SK-MEL-5 (cell line): ENCODE measurements at regions not wholly inside any gene's neighbourhood (a gene's known extent, or its start where the extent isn't known, plus 50 kb on each side); places are given as distances from the start of the nearest gene placed in this dataset.

Source experiments
- DNase-seq: peaks from one replicate; pipeline ENCODE4 v3.0.0-alpha.2; 2016; ENCODE audit warnings: low read depth, low spot score
- in situ Hi-C: cut with HindIII; loops from 2 replicates; pipeline ENCODE4 v1.10.0; 2016; ENCODE audit warnings: low sequenced_read_pairs, high pct_unique_total_duplicates, low pct_unique_long_range_greater_than_20kb

DNA sequence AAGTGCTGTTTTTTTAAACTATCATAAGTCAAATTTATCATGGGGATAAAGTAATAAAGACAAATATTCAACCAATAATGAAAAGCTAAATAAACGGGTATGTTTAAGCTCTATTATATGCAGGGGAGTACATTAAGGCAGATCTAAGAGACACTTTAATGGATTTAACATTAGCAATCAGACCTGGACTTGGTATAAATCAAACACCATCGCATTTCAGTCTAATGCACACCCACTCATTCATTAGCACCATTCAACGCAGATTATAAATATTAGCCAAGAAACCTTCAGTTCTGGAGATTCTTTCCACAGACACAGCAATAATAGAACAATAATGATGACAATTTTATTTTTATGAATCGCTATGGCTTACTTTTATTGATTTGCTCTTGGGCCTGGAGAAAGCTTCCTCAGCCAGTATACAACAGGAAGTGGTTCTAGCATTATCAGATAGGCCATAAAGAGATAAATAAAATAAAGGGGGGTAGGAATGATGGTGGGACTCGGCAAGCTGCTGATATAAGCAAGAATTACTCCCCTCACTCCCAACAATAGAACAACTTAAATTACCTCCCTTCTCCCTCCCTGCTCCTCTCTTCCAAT, 172.2 kb downstream of the PSAT1 start:
- in situ Hi-C loops: no loop called here
- DNase-seq: no peak

DNA sequence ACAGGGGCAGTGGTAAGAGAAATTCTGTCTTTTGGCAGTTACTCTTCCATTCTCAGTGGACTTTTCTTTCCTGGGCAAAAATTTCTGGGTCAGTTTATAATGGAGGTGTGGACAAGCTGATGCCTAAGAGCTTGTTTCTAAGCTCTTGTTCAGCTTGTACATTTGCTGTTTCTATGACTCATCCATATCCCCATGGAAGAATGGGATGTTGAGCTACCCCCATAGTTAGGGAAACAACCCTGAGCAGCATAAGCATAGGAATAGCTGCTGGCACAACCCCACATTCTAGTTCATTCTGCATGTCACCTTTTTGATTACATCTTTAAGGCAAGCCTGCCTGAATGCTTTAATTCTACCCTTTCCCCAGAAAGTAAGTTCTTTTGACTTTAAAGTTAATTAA, 173.3 kb downstream of the PSAT1 start:
- in situ Hi-C loops: no loop called here
- DNase-seq: no peak

DNA sequence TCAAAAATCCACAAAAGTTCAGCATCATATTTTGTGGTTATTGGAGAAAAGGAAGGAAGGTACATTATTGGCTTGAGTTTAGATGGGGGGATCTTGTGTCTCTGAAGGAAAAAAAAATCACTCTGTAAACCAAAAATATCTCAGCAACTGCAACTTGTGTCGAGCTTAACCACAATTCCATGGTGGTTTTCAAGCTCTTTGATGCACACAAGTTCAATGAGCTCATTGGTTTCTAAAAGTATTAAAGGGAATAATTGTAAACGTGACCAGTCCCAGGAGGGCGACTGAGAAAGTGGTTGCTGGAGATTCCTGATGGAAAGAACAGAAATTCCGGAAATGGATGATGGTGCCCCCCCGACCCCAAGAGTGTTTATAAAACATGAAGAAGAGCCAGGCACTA, 173.8 kb downstream of the PSAT1 start:
- in situ Hi-C loops: no loop called here
- DNase-seq: no peak

DNA sequence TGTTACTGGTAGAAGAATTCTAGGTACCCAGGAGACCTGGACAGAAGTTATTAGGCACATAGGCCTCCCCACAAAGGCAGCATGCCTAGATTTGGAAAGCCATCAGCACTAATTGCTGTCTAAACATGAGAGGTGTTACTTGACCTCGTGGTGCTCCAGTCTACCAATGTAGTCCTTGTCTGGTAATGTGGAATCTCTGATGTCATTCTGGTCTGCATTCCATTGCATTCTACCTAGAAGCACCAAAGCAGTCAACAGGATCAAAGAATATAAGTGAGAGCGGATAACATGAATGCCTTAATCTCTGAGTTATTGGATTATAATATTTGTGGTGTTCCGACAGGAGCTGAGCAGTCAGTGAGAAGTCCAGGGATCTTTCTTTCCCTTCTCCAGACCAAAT, 175.2 kb downstream of the PSAT1 start:
- in situ Hi-C loops: no loop called here
- no peak for DNase-seq

DNA sequence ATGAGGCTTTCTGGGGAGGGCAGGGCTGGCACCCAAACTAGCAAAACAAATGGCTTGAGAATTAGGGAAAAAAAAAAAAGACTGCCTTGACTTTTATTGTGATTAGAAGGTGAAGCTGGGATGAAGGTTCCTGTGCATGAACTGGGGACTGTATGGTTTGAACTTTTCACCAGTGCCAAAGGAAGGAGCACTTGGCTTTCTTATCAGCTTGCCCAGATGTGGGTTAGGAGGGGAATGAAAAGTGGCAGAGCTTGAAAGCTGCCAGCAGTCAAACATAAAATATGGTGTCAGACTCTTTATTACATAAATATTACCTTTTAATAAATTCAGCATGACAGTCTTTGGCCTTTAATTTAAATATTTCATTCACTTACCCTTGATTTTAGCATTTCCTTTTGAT, 182.5 kb downstream of the PSAT1 start:
- DNase-seq: no peak

DNA sequence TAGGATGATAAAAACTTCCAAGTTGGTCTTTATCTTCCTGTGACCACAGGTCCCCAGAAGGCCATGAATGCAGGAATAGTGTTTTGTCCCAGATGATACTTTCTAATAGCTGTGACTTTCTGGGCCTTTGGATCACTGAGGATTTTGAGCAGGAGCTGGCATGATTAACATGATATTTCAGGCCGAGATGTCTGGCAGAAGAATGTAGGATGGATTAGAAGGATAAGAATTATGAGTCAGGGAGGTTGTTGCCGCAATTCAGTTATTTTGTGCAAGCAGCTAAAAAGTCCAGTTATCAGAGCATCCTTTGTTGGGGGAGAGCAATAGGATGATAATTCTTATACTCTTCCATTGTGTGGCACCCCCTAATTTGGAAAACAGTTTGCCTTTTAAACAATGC, 189.7 kb downstream of the PSAT1 start:
- in situ Hi-C loops: no loop called here
- no peak for DNase-seq

More for the DNA sequence above, 182.5 kb downstream of the PSAT1 start:
- in situ Hi-C loops: no loop called here

DNA sequence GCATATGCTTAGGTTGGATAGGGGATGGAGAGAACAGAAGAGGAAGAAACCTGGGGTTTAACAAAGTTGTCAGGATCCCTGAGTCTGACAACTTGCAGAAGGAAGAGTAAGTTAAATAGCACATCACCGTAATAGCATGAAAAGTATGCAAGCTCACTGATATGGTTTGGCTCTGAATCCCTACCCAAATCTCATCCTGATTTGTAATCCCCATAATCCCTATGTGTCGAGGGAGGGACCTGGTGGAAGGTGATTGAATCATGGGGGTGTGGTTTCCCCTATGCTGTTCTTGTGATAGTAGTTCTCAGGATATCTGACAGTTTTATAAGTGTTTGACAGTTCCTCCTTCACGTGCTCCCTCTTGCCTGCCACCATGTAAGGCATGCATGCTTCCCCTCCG, 193.3 kb downstream of the PSAT1 start:
- in situ Hi-C loops: no loop called here
- no peak for DNase-seq

DNA sequence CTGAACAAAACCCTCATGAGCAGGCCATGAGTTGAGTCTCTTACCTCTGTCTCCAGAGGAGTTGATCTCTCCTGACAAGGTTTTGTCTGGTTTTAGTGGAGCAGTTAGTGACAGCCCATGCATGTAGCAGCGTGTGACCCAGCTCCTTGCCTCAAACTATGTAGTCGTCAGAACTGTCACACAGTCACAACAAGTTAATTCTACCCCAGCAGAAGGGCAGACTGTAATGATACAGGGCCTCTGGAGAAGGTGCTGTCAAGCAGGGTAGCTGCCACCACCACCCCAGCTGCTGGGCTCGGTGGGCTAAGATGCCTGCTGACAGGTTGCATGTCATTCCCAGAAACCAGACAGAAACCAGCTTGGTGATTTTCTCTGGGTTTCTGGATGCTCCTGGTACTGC, 194.5 kb downstream of the PSAT1 start:
- in situ Hi-C loops: no loop called here
- DNase-seq: no peak

DNA sequence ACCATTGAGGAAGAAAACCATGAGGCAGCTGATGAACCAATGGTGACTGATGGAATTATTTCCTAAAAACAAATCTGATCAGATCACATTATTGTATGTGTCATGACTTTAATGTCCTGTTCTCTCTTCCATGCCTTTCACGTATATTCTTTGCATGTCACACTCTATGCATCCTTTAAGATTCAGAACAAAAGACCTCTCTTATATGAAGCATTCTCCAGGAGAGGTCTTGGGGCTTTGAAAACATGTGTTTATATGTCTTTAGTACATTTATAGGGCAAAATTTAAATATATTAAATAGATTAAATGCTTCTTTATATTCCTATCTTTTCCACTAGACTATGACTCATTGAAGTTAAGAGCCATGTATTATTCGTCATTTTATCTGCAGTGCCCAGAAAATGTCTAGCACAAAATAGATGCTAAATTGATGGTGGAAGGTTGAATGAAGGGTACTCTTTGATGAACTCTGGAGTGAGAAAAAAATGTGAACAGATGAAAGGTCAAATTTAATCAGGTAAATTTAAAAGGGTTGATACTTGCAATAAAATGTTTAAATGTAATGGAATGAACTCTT, 196.3 kb downstream of the PSAT1 start:
- peak; percentile 3 for DNase-seq
- in situ Hi-C loops: no loop called here

DNA sequence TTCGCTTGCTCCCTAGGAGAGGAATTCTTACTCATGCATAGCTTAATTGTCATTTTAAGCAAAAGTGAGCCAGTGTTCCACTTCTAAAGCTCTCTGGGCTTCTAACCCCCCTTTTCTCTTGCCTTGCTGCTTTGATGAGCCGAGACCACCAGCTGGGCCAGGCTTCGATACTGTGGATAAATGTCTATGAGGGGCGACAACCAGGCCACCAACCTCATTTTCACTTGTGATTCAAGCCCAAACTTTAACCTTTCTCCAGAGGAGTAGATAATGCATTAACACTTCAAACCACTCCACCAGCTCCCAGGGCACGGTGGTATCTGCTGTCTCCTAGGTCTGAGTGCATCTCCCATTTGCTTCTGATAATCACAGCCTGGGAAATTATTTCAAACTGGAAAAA, 205.6 kb downstream of the PSAT1 start:
- no peak for DNase-seq
- in situ Hi-C loops: no loop called here

DNA sequence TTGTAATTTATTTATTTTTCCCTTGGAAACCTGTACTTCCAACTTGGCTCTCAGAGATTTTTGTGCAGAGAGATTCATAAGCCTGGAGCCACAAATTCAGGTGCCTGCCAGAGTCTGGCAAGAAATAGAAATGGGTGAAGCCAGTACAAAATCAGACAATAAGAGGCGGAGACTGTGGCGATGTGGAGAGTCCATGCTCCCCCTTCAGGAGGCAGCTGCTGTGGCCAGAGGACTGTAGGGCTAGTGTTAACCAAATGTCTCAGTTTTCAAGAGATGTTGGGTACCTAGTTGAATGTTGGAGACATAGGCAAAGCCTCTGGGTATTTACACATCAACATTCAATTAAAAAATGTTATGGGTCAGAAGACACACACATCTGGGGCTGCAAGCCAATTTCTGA, 208.6 kb downstream of the PSAT1 start:
- DNase-seq: peak; percentile 8
- in situ Hi-C loops: no loop called here

DNA sequence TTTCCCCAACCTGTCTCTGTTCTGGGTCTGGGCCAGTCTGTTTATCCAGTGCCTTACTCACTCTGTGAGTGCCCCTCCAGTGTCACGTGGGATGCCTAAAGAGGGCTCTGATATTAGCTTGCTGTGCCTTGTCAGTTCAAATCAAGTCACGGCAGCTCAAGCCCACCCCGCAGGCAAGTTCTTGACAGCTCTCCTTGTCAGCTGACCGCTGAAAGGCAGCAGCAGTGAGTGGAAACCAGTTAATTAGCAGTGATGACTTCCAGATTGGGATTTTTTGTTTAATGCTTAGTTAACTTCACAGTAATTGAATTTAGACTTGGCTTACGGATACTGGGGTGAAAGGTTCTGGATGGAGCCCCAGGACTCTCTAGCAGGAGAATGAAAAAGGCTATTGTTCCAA, 210.1 kb downstream of the PSAT1 start:
- DNase-seq: no peak
- in situ Hi-C loops: no loop called here

DNA sequence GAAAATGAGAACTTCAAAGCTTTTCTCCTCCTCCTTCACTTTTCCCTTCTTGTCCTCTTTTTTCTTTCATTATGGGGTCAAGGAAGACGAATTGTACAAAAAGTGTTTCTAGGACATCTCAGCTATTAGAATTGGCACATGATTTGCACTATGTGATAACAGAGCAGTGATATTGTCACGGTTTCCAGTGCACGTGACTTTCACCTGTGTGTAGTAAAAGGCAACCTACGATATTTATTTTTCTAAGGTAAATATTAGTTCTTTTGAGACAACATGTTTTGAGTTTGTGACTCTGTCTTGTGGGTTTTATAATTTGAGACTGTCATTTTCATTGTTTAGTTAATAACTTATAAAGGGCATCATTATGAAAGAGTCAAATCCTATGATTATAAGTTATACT, 213.1 kb downstream of the PSAT1 start:
- DNase-seq: no peak
- in situ Hi-C loops: no loop called here

DNA sequence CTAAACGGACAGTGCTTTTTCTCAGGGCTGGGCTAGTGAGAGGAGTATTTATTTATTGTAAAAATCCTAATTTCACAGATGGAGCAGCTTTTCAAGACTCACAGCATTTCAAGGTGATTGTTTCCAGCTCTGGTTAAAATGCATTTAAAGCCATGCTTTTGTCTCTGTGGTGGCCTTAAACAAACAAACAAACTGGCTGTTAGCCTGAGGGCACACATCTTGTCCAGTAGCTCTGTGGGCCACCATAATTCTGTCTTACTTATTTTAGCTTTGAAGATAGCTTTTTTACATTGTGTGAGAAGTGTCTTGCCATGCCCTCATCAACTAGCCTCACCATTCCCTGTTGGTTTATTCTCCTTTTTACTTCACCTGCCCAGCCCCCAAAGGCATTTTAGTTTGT, 218.2 kb downstream of the PSAT1 start:
- no peak for DNase-seq
- in situ Hi-C loops: no loop called here

DNA sequence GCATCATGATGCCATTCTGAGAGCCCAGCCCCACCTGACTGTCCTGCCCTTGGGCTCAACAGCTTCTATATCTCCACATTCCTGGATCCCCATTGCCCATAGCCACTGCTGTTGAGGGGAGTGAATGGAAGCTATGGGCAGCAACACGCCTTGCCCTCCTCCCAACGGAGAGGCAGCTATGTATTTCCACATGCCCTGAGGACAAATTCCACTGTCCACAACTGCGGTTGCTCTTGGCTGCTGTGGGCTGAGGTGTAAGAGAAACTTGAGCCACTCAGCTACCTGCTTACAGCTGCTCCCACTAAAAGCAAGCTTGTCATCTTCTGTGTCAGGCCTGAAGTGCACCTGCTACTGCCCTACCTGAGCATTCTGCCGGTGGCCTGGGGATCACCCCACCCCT, 222.9 kb downstream of the PSAT1 start:
- no peak for DNase-seq
- in situ Hi-C loops: no loop called here

DNA sequence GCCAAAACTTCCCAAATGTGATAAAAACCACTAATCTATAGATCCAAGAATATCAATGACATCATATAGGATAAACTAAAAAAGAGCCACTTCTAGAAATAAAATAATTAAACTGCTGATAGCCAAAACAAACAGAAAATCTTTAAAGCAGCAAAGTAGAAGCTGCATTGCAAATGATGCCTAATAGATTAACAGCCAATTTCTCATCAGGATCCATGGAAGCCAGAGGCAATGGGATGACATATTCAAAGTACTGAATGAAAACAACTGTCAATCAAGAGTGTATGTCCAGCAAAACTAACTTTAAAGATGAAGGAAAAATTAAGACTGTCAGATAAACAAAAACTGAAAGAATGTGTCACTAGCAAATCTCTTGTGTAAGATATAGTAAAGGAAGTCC, 224.8 kb downstream of the PSAT1 start:
- no peak for DNase-seq
- in situ Hi-C loops: no loop called here

DNA sequence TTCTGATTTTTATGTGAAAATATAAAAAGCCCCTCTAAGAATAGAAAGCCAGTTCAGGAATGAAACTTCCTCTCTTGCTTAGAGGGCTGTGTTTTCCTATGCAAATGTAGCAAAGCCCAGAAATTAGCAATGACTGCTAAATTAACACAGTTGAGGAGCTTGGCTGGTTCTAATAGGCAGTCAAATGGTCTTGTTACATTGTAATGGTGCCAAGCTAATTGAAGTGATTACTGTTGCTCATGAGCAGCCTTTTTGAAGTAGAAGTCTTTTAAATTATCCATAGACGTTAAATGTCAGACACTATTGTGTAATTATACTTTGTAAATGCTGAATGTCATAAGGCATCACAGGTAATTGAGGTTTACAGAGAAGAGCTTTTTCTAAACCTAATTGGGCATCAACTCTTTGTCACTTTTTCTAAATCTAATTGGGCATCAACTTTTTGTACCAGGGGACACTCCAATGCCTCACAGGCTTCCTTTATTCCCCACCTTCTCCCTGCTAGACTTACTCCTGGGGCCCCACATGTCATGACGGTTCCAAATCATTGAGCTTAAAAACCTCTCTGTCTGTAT, 229.1 kb downstream of the PSAT1 start:
- in situ Hi-C loops: no loop called here

DNA sequence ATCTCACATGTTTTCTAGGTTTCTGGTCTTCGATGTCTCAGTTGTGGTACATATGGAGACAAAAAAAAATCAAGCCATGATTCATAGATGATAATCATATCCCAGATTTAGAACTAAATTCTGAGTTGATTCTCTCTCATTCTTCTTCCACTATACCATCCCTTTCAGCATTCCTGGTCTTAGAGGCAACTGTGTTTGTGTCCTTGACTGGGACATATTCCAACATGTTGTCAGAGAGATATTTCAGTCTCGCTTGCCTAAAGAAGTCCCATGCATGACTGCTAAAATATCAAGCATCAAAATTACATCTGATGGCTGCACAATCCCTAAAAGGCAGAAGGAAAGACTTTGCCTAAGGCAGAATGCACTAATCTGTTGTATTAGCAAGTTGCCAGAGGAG, 236.6 kb downstream of the PSAT1 start:
- no peak for DNase-seq
- in situ Hi-C loops: no loop called here

More for the DNA sequence above, 229.1 kb downstream of the PSAT1 start:
- DNase-seq: no peak

DNA sequence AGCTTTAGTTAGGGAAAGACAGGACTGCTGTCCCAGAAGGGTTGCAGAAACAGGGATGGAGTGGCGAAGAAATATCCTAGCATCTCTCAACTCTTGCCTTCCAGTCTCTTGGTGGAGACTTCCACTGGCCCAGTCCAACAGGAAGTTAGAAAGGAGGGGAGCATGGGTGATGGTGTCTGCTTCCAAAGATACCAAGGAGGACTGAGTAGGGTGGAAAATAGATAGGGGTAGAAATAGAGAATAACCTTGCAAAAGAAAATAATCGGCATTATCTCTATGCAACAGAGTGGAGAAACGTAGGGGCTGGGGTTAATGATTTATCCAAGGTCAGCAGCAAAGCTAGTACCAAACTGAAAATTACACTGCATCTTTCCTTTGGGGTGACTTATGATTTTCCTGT, 242.3 kb downstream of the PSAT1 start:
- DNase-seq: no peak
- in situ Hi-C loops: no loop called here

DNA sequence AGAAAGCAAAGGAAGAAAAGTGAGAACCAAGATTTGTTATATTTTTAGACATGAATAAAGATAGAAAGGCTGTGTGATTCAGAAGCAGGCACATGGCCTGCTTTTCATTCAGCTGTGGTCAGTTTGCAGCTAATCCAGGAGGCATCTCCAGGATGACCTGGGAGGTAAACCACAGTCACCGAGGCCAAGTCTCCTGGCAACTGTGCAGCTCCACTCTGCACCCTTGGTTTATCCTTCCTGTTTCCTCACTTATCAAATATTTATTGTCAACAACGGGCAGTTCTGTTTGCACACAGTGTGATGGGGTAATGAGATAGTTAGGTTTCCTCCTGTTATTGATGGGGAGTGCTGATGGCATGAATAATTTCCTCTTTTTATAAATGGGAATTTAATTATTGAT, 243.0 kb downstream of the PSAT1 start:
- in situ Hi-C loops: no loop called here
- DNase-seq: no peak
